HCT116 (cell line): ENCODE measurements at regions not wholly inside any gene's neighbourhood (a gene's known extent, or its start where the extent isn't known, plus 50 kb on each side); places are given as distances from the start of the nearest gene placed in this dataset.
A peak's percentile ranks its signal among the peaks of the same experiment; 100 is the strongest.

Source experiments
- ATAC-seq: fragments of 200-7000 bp; cut with Tn5 transposase; 2 replicates; pipeline ENCODE4 v1.9.1; 2020; ENCODE audit warnings: mild to moderate bottlenecking, moderate library complexity
- BruUV-seq: library from RNA; stranded (reverse); fragments of 400-500 nt; replicated peaks from 2 replicates; lab custom pipeline; 2021; lab: Mats Ljungman, UMichigan
- CTCF ChIA-PET: fragments of 300-600 bp; sonication (Branson Sonifier 250); formaldehyde crosslinking; loops from one replicate; lab custom pipeline; 2021; ENCODE audit warnings: antibody characterized with exemption; lab: Charles Lee
- POLR2A ChIA-PET: fragments of 300-600, 350-600 bp; sonication (Branson Sonifier 250); formaldehyde crosslinking; loops from one replicate; lab custom pipeline; 2021; ENCODE audit warnings: antibody characterized with exemption; lab: Charles Lee
- RAD21 ChIA-PET, 2 experiments: fragments of 300-600 bp; sonication (Branson Sonifier 250); formaldehyde crosslinking; loops; one replicate each; lab custom pipeline; 2023; ENCODE audit warnings: low total read pairs in 2 of 2; ENCODE audit not compliant: uncharacterized antibody in 2 of 2, unreplicated experiment in 2 of 2, low non-redundant PET in 1 of 2; lab: Charles Lee
- DNase-seq: peaks from one replicate; pipeline ENCODE4 v3.0.0-alpha.2; 2010; ENCODE audit warnings: low read depth, low spot score
- H2AFZ ChIP-seq: fragments of 200-600 bp; shearing (Covaris generic), sonication (generic); 2 replicates; pipeline ENCODE4 v1.6.1; 2017; ENCODE audit warnings: low read depth, mixed run types, mixed read lengths, antibody characterized with exemption, low read length; ENCODE audit not compliant: poor library complexity, severe bottlenecking
- H3K27ac ChIP-seq: 2 replicates; pipeline ENCODE4 v1.5.1; 2012; ENCODE audit warnings: low read depth, low read length
- H3K27me3 ChIP-seq: fragments of 200-600 bp; sonication (generic); 2 replicates; pipeline ENCODE4 v1.6.1; 2016; ENCODE audit warnings: mixed run types, low read length, mixed read lengths; ENCODE audit not compliant: insufficient read depth
- H3K36me3 ChIP-seq, 2 experiments: fragments of 200-500 bp in 1 of 2; fragments of 200-600 bp in 1 of 2; sonication (Bioruptor generic) in 1 of 2; sonication (generic) in 1 of 2; 2 replicates each; pipeline versions ENCODE4 v1.5.1 to v1.6.1; 2014 to 2016; ENCODE audit warnings: low read length in 2 of 2, inconsistent platforms in 1 of 2, mixed read lengths in 1 of 2, mixed run types in 1 of 2; ENCODE audit not compliant: insufficient read depth in 2 of 2, control insufficient read depth in 1 of 2
- H3K4me1 ChIP-seq, 2 experiments: fragments of 200-600 bp in 1 of 2; sonication (generic) in 1 of 2; 2 replicates each; pipeline versions ENCODE4 v1.5.1 to v1.6.1; 2012 to 2017; ENCODE audit warnings: low read length in 2 of 2, inconsistent platforms in 1 of 2, mild to moderate bottlenecking in 1 of 2, mixed read lengths in 1 of 2, mixed run types in 1 of 2, moderate library complexity in 1 of 2; ENCODE audit not compliant: insufficient read depth in 2 of 2, control insufficient read depth in 1 of 2
- H3K4me2 ChIP-seq: fragments of 200-600 bp; sonication (generic); 2 replicates; pipeline ENCODE4 v1.6.1; 2017; ENCODE audit warnings: mixed run types, low read length, mixed read lengths
- H3K4me3 ChIP-seq, 2 experiments: fragments of 200-600 bp in 1 of 2; sonication (generic) in 1 of 2; replicated peaks in 1 of 2; 2 replicates each; pipeline ENCODE4 v1.5.1; 2011 to 2016; ENCODE audit warnings: low read length in 2 of 2, control low read depth in 1 of 2, low read depth in 1 of 2, mild to moderate bottlenecking in 1 of 2, mixed read lengths in 1 of 2, mixed run types in 1 of 2
- H3K79me2 ChIP-seq: fragments of 200-600 bp; sonication (generic); 2 replicates; pipeline ENCODE4 v1.6.1; 2017; ENCODE audit warnings: mild to moderate bottlenecking, mixed run types, low read length, moderate library complexity, mixed read lengths; ENCODE audit not compliant: insufficient read depth
- H3K9ac ChIP-seq: fragments of 200-600 bp; sonication (generic); 2 replicates; pipeline ENCODE4 v1.6.1; 2016; ENCODE audit warnings: low read length, mixed read lengths
- H3K9me2 ChIP-seq: fragments of 200-600 bp; sonication (generic), shearing (Covaris generic); 2 replicates; pipeline ENCODE4 v1.6.1; 2017; ENCODE audit warnings: mixed run types, mild to moderate bottlenecking, moderate library complexity; ENCODE audit not compliant: insufficient read depth
- H3K9me3 ChIP-seq, 2 experiments: fragments of 200-500 bp in 1 of 2; fragments of 200-600 bp in 1 of 2; sonication (Bioruptor generic) in 1 of 2; sonication (generic) in 1 of 2; 2 replicates each; pipeline ENCODE4 v1.6.1; 2014 to 2017; ENCODE audit warnings: low read length in 2 of 2, mixed read lengths in 2 of 2, inconsistent platforms in 1 of 2, low read depth in 1 of 2, mild to moderate bottlenecking in 1 of 2, mixed run types in 1 of 2, moderate library complexity in 1 of 2; ENCODE audit not compliant: control insufficient read depth in 1 of 2, insufficient read depth in 1 of 2
- H4K20me1 ChIP-seq: fragments of 200-600 bp; sonication (generic), shearing (Covaris generic); 2 replicates; pipeline ENCODE4 v1.6.1; 2017; ENCODE audit warnings: mixed run types, mild to moderate bottlenecking, moderate library complexity; ENCODE audit not compliant: insufficient read depth
- CTCF ChIP-seq, 3 experiments: fragments of 200-600 bp in 1 of 3; sonication (generic) in 1 of 3; IDR thresholded peaks in 2 of 3; conservative IDR thresholded peaks in 1 of 3; 2 replicates each; pipeline ENCODE4 v1.5.1; 2012 to 2017; ENCODE audit warnings: low read depth in 2 of 3, low read length in 2 of 3, antibody characterized with exemption in 1 of 3, borderline replicate concordance in 1 of 3, control low read depth in 1 of 3, mild to moderate bottlenecking in 1 of 3, mixed read lengths in 1 of 3, mixed run types in 1 of 3, moderate library complexity in 1 of 3; ENCODE audit not compliant: insufficient read depth in 1 of 3
- EGR1 ChIP-seq: IDR thresholded peaks from 2 replicates; pipeline ENCODE4 v1.6.1; 2012; ENCODE audit warnings: low read depth
- EZH2 ChIP-seq: fragments of 200-600 bp; sonication (generic); IDR thresholded peaks from 2 replicates; pipeline ENCODE4 v1.6.1; 2017; ENCODE audit warnings: antibody characterized with exemption, mixed run types
- MAX ChIP-seq: IDR thresholded peaks from 2 replicates; pipeline ENCODE4 v1.6.1; 2012
- POLR2A ChIP-seq: IDR thresholded peaks from 2 replicates; pipeline ENCODE4 v1.7.0; 2011; ENCODE audit warnings: borderline replicate concordance; ENCODE audit not compliant: insufficient read depth, insufficient read length; ENCODE audit errors: extremely low read depth
- POLR2AphosphoS5 ChIP-seq: IDR thresholded peaks from 2 replicates; pipeline ENCODE4 v1.6.1; 2011; ENCODE audit warnings: mild to moderate bottlenecking, low read depth, low read length, moderate library complexity
- RAD21 ChIP-seq: IDR thresholded peaks from 2 replicates; pipeline ENCODE4 v1.6.1; 2012; ENCODE audit warnings: low read depth, mild to moderate bottlenecking
- REST ChIP-seq: IDR thresholded peaks from 2 replicates; pipeline ENCODE4 v1.6.1; 2012; ENCODE audit warnings: low read depth
- SP1 ChIP-seq: IDR thresholded peaks from 2 replicates; pipeline ENCODE4 v1.6.1; 2012; ENCODE audit warnings: low read depth
- SRF ChIP-seq: IDR thresholded peaks from 2 replicates; pipeline ENCODE4 v1.6.1; 2012; ENCODE audit warnings: low read depth
- intact Hi-C: fragments of 100-400 bp; cut with micrococcal nuclease; formaldehyde crosslinking; loops from 2 replicates; pipeline ENCODE4 v1.10.0; 2022

- H3K9ac ChIP-seq, result no peak overlapping the region
- RAD21 ChIA-PET, result no interaction called here
- H3K4me3 ChIP-seq, result no peak overlapping the region
- H3K4me1 ChIP-seq, result no peaks in the 10 kb centered on the region
- CTCF ChIA-PET, result no interaction called here
- DNase-seq (no peak), ATAC-seq (no peak)
- TF ChIP-seq CTCF (IDR thresholded peaks at IDR 0.05 in 2 of 3, conservative IDR thresholded peaks at IDR 0.05 in 1 of 3; ENCODE audit: borderline replicate concordance in 1 of 3, insufficient read depth in 1 of 3, low read depth in 2 of 3, low read length in 2 of 3) (peak in 2 of 3 experiments; percentile 29 to 34; a peak in 3 of 6 replicates), RAD21 (peak; percentile 25; the same call in 1 of the 2 replicates), SP1 (no peak)
- POLR2A ChIA-PET, result no interaction called here
- intact Hi-C loops, result no loop called here
- no peaks in the 10 kb centered on the region for H4K20me1 ChIP-seq
- no peak overlapping the region for H3K27ac ChIP-seq
- no peaks in the 10 kb centered on the region for H3K27me3 ChIP-seq
- H3K9me2 ChIP-seq, result no peaks in the 10 kb centered on the region
- no peaks in the 10 kb centered on the region for H3K79me2 ChIP-seq
- BruUV-seq, result no TSS peak
- no peaks in the 10 kb centered on the region for H3K9me3 ChIP-seq
- no peak overlapping the region for H2AFZ ChIP-seq
- no peaks in the 10 kb centered on the region for H3K36me3 ChIP-seq
- no peak overlapping the region for H3K4me2 ChIP-seq
These were observed 514.9 kb upstream of the LCORL start for GRCh38 chr4:18536428-18536827.

GRCh38 chr4:18535948-18536347 lies 514.4 kb upstream of the LCORL start:
- H3K4me1 ChIP-seq, result no peaks in the 10 kb centered on the region
- H3K36me3 ChIP-seq, result no peaks in the 10 kb centered on the region
- ChIA-PET POLR2A (interaction anchor here (0.7 kb wide), 1 partner anchor 143 kb away, joined by 3 read pairs; no protein-coding TSS in a partner anchor), CTCF (no interaction called here), RAD21 (no interaction called here)
- H3K4me3 ChIP-seq, result no peak overlapping the region
- H3K4me2 ChIP-seq, result no peak overlapping the region
- no peak overlapping the region for H3K9ac ChIP-seq
- intact Hi-C loops, result no loop called here
- no peaks in the 10 kb centered on the region for H3K79me2 ChIP-seq
- no peak overlapping the region for H2AFZ ChIP-seq
- H4K20me1 ChIP-seq, result no peaks in the 10 kb centered on the region
- ATAC-seq (no peak), DNase-seq (no peak)
- H3K9me3 ChIP-seq, result no peaks in the 10 kb centered on the region
- BruUV-seq, result no TSS peak
- H3K27me3 ChIP-seq, result no peaks in the 10 kb centered on the region
- TF ChIP-seq EGR1 (no peak), POLR2AphosphoS5 (no peak), POLR2A (no peak), CTCF (IDR thresholded peaks at IDR 0.05 in 2 of 3, conservative IDR thresholded peaks at IDR 0.05 in 1 of 3; ENCODE audit: borderline replicate concordance in 1 of 3, insufficient read depth in 1 of 3, low read depth in 2 of 3, low read length in 2 of 3) (no peak), REST (no peak), SP1 (no peak), EZH2 (no peak), SRF (no peak), MAX (no peak)
- H3K9me2 ChIP-seq, result no peaks in the 10 kb centered on the region
- H3K27ac ChIP-seq, result no peak overlapping the region
